Aorta (tissue), 5 donors: ENCODE measurements at regions not wholly inside any gene's neighbourhood (a gene's known extent, or its start where the extent isn't known, plus 50 kb on each side); places are given as distances from the start of the nearest gene placed in this dataset.

Source experiments
- ATAC-seq: fragments of 200-7000 bp; cut with Tn5 transposase; one replicate; pipeline ENCODE4 v1.9.1; 2022; ENCODE audit warnings: moderate library complexity; ENCODE audit not compliant: low FRiP score
- DNase-seq, 2 donors: peaks; one replicate each; pipeline ENCODE4 v3.0.0-alpha.2; 2020
- H3K27ac ChIP-seq, 2 donors: one replicate each; pipeline ENCODE4 v1.5.1; 2013; ENCODE audit warnings: low read length in 2 of 2, mild to moderate bottlenecking in 2 of 2, moderate library complexity in 2 of 2, control low read depth in 1 of 2, inconsistent platforms in 1 of 2, low read depth in 1 of 2
- H3K27me3 ChIP-seq, 2 donors: one replicate each; pipeline ENCODE4 v1.6.1; 2013; ENCODE audit warnings: control low read depth in 1 of 2, low read length in 1 of 2, mild to moderate bottlenecking in 1 of 2, moderate library complexity in 1 of 2; ENCODE audit not compliant: insufficient read depth in 2 of 2, control insufficient read depth in 1 of 2
- H3K36me3 ChIP-seq, 2 donors: one replicate each; pipeline ENCODE4 v1.6.1; 2013; ENCODE audit warnings: control low read depth in 1 of 2, low read length in 1 of 2, mild to moderate bottlenecking in 1 of 2; ENCODE audit not compliant: insufficient read depth in 2 of 2, control insufficient read depth in 1 of 2
- H3K4me1 ChIP-seq, 2 donors: one replicate each; pipeline ENCODE4 v1.6.1; 2013; ENCODE audit warnings: low read length in 2 of 2, control low read depth in 1 of 2, mild to moderate bottlenecking in 1 of 2, moderate library complexity in 1 of 2; ENCODE audit not compliant: insufficient read depth in 2 of 2, control insufficient read depth in 1 of 2
- H3K4me3 ChIP-seq, 2 donors: one replicate each; pipeline ENCODE4 v1.5.1; 2013; ENCODE audit warnings: low read length in 2 of 2, control low read depth in 1 of 2, mild to moderate bottlenecking in 1 of 2
- H3K9me3 ChIP-seq: one replicate; pipeline ENCODE4 v1.6.1; 2013; ENCODE audit warnings: mild to moderate bottlenecking, low read length; ENCODE audit not compliant: control insufficient read depth
- whole genome bisulfite sequencing, 2 donors: extraction: QIAGEN DNeasy Blood & Tissue Kit; methylation state at CpG; one replicate each; pipeline ENCODE4 v1.1.7; 2013; 5-methylcytosine and 5-hydroxymethylcytosine counted together
- intact Hi-C, 2 donors: fragments of 100-400 bp; cut with DNase I; formaldehyde crosslinking; loops; one replicate each; pipeline versions ENCODE4 v1.14.2 to v1.15.0; 2022
- donor health status: healthy with polysubstance abuse.
- donor health status: Bipolar disorder and iron deficiency.
- donor health status: DM: no; HTN: no; CAD: no.
- donor health status: DM: no; HTN: no; CAD: no.
- donor health status: DM: yes; HTN: yes; CAD: no.

DNA sequence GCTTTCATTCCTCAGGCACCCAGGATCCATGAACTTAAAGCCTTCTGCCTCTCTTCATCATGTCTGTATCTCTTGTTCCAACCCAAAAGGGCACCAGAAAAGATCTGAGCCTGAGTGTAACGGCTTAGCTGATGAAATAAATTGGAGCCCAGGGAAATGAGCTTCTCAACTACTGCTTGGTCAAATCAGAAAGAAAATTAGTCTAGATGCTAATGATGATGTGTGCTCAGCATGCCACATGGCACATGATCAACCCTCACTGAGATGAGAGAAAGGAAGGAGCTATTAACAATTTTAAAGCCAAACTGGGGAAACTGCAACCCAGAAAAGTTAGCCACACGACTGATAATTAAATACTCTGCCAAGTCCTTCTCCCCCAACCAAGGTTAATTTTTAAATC lies 325.7 kb downstream of the CNTN3 start:
- Histone ChIP-seq H3K36me3 (peaks cover 2 to 6% of the 10 kb centered on the region in 2 donors), H3K4me3 (no peak overlapping the region), H3K27ac (no peak overlapping the region), H3K9me3 (no peaks in the 10 kb centered on the region), H3K4me1 (no peaks in the 10 kb centered on the region), H3K27me3 (no peaks in the 10 kb centered on the region)
- 69 to 75% methylated on average over 2 of the region's 2 CpGs for WGBS, 2 donors
- ATAC-seq (no peak), DNase-seq (no peak)
- intact Hi-C loops, result no loop called here

DNA sequence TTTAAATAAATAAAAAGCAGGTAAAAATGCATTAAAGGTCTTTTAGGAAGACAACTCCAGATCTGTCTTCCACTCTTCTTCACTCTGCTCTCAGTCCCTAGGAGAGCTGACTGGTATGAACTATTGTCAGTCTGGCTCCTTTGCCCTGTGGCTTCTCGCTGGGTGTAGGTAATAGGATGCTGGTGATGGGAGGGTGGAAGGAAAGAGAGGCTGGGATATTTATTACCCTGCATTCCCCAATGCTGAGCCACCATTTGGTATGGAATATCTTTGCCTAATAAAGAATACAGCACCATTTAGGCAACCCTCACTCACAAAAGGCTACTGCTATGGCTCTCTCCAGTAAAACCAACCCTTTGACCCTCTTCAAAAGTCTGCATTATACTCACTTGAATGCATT lies 326.9 kb downstream of the CNTN3 start:
- DNase-seq, result no peak
- no peak overlapping the region for H3K4me3 ChIP-seq
- peaks cover 2 to 5% of the 10 kb centered on the region in 2 donors for H3K36me3 ChIP-seq
- no peaks in the 10 kb centered on the region for H3K4me1 ChIP-seq
- no peaks in the 10 kb centered on the region for H3K9me3 ChIP-seq
- WGBS, 2 donors, result 91 to 94% methylated on average over 1 of the region's 1 CpG
- no peaks in the 10 kb centered on the region for H3K27me3 ChIP-seq
- peak; percentile 29 for ATAC-seq
- intact Hi-C loops, result no loop called here
- H3K27ac ChIP-seq, result no peak overlapping the region

DNA sequence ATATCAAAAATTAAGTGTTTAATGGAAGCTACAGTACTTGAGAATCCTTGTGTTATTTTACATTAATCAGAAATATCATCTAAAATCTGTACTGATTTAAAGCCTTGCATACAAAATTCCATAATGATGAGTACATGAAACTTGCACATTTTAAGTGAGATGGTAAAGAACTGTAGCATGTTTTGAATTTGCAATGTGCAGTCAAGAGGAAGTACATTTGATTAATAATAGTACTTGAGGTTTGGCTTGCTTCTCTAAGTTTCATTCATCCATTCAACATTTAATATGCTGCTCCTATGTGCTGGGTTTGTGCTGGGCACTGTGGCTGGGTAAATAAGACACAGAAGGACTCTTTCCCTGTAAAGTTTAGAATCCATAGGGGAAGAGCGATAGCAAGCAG lies 332.3 kb downstream of the CNTN3 start:
- Histone ChIP-seq H3K36me3 (peaks cover 0 to 5% of the 10 kb centered on the region in 2 donors), H3K9me3 (peaks cover 2% of the 10 kb centered on the region), H3K27ac (no peak overlapping the region), H3K27me3 (no peaks in the 10 kb centered on the region), H3K4me3 (no peak overlapping the region), H3K4me1 (no peaks in the 10 kb centered on the region)
- intact Hi-C loops, result no loop called here
- DNase-seq (no peak), ATAC-seq (no peak)
- 97% methylated on average over 1 of the region's 1 CpG for WGBS, 2 donors

DNA sequence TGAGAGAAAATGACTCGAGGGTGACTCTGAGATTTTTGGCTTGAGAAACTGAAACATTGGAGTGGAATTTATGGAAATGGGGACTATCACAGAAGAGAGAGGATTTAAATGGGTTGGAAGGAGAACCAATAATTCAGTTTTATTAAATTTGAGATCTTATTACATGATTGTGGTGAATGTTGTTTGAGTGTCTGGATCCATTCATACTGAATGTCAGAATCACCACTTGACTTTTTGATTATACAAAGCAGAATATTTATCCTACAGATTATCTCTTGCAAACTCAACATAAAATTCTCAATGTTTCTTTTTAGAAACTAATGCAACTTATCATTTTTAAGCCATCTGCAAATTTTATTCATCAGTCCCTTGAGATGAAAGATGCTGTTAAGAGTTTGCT lies 332.8 kb downstream of the CNTN3 start:
- ATAC-seq (no peak), DNase-seq (no peak)
- Histone ChIP-seq H3K27ac (no peak overlapping the region), H3K4me3 (no peak overlapping the region), H3K4me1 (no peaks in the 10 kb centered on the region), H3K9me3 (peaks cover 2% of the 10 kb centered on the region), H3K36me3 (peaks cover 0 to 5% of the 10 kb centered on the region in 2 donors), H3K27me3 (no peaks in the 10 kb centered on the region)
- intact Hi-C loops, result no loop called here
- whole genome bisulfite sequencing, 2 donors, result 48 to 58% methylated on average over 1 of the region's 1 CpG

DNA sequence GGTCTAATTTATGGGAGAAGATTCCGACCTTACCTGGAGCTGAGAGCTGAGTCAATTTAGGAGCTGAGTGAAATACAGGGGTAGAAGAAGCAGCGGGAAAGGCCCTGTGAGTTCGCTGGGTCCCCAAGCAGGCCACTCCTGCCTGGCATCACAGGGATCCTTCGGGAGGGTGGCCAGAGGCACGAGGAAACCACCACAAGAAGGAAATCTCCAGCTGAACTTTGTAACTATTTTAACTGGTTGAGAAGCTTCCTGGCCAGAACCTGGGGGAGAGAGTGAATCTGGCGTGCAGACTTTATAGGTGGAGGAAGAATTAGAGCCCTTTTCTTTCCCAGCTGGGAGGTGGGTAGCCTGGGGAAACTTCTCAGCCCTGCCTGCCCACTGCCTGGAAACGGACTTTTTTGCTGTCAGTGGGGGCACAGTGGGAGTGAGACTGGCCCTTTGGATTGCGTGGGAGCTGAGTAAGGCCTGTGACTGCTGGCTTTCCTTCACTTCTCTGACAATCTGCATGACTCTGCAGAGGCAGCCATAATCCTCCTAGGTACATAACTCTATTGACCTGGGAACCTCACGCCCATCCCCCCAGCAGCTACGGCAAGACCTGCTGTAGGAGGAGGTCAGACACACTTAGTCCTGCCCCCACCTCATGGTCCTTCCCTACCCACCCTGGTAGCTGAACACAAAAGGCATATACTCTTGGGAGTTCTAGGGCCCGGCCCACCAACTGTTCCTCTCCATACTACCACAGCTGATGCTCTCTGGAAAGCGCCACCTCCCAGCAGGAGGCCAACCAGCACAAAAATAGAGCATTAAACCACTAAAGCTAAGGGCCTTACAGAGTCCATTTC lies 340.7 kb downstream of the CNTN3 start:
- WGBS, 2 donors, result 69 to 80% methylated on average over 12 of the region's 12 CpGs
- Histone ChIP-seq H3K4me1 (peaks cover 0 to 2% of the 10 kb centered on the region in 2 donors), H3K27ac (peak overlapping the region in 1 of 2 donors; percentile 15), H3K4me3 (no peak overlapping the region), H3K27me3 (no peaks in the 10 kb centered on the region), H3K9me3 (no peaks in the 10 kb centered on the region), H3K36me3 (no peaks in the 10 kb centered on the region)
- intact Hi-C loops, result loop anchor here in 1 of 2 donors (5.0 kb wide), 1 partner anchor 354 kb away; no protein-coding TSS in a partner anchor
- ATAC-seq (no peak), DNase-seq (no peak)

DNA sequence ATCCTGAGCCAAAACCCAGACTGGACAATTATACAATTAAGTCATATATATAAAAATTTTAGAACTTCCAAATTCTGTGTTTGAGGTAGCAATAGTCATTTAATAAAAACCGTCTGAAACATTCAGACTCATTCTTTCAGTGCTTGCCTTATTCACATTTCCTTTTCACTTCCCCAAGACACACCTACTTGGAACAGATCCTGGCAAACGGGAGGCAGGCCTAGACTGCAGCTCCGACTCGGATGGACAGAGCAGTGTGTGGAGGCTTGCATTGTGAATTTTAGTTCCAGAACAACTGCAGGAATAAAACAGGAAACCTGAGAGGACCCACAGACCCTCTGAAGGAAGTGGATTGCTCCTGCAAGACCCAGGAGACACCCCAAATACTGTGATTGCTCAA lies 341.4 kb downstream of the CNTN3 start:
- H3K9me3 ChIP-seq, result no peaks in the 10 kb centered on the region
- ATAC-seq (no peak), DNase-seq (peak in 1 of 2 donors; percentile 45)
- H3K27ac ChIP-seq, result no peak overlapping the region
- H3K36me3 ChIP-seq, result no peaks in the 10 kb centered on the region
- peaks cover 0 to 2% of the 10 kb centered on the region in 2 donors for H3K4me1 ChIP-seq
- H3K4me3 ChIP-seq, result no peak overlapping the region
- H3K27me3 ChIP-seq, result no peaks in the 10 kb centered on the region
- 2 to 4% methylated on average over 4 of the region's 4 CpGs for WGBS, 2 donors
- intact Hi-C loops, result loop anchor here in 1 of 2 donors (5.0 kb wide), 1 partner anchor 354 kb away; no protein-coding TSS in a partner anchor

DNA sequence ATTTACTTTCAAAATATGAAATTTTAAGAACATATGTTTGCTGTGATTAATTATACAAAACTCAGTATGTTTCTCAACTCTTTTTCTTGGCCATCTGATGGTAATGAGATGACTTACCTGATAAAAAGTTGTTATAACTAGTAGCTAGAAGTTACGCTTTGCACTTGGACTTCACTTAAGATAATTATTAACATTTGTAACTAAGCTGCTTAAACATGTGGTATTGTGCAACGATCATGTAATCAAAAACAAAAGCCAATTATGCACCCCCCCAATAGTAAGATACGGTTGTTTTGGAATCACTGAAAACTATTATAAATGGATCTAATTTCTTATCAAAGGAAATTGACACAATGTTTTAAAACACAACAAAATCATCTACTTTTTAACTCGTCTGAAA lies 342.9 kb downstream of the CNTN3 start:
- peaks cover 0 to 2% of the 10 kb centered on the region in 2 donors for H3K4me1 ChIP-seq
- H3K36me3 ChIP-seq, result no peaks in the 10 kb centered on the region
- H3K9me3 ChIP-seq, result no peaks in the 10 kb centered on the region
- H3K27me3 ChIP-seq, result no peaks in the 10 kb centered on the region
- ATAC-seq (no peak), DNase-seq (no peak)
- H3K27ac ChIP-seq, result no peak overlapping the region
- no peak overlapping the region for H3K4me3 ChIP-seq
- intact Hi-C loops, result loop anchor here in 1 of 2 donors (5.0 kb wide), 1 partner anchor 356 kb away; no protein-coding TSS in a partner anchor
- WGBS, 2 donors, result 94 to 97% methylated on average over 4 of the region's 4 CpGs

DNA sequence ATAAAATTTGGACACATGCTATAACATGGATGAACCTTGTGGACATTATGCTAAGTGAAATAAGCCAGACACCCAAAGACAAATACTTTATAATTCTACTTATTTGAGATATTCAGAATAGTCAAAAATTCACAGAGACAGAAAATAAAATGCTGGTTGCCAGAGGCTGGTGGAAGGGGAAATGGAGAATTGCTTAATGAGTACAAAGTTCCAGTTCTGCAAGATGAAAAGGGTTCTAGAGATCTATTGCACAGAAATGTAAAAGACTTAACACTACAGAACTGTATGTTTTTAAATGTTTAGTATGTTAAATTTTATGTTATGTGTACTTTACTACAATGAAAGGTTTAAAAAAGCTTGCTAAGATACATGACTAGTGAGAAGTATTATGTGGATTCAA lies 344.8 kb downstream of the CNTN3 start:
- H3K27ac ChIP-seq, result no peak overlapping the region
- H3K36me3 ChIP-seq, result no peaks in the 10 kb centered on the region
- intact Hi-C loops, result loop anchor here (5.0 kb wide), 2 partner anchors 358 to 363 kb away; no protein-coding TSS in a partner anchor
- DNase-seq (no peak), ATAC-seq (no peak)
- no peaks in the 10 kb centered on the region for H3K9me3 ChIP-seq
- H3K4me1 ChIP-seq, result peaks cover 0 to 2% of the 10 kb centered on the region in 2 donors
- no peaks in the 10 kb centered on the region for H3K27me3 ChIP-seq
- H3K4me3 ChIP-seq, result no peak overlapping the region

DNA sequence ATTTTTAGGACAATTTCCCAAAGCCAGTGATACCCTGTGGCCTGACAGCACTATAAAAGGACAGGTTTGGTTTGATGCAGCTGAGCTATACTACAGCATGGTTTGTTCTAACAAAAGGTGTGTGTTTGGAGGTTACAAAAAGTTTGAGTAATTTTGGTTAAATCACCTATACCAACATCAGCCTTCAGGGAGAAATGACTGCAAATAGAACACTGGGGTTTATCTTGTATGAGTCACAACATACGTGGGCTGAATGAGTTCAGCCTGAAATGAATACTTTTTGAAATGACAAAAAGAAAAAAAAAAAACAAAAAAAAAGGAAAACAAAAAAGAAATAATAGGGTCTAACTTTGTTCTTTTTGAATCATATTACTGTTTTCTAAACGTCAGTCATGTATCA lies 345.7 kb downstream of the CNTN3 start:
- 27 to 43% methylated on average over 2 of the region's 2 CpGs for WGBS, 2 donors

More for the DNA sequence above, 345.7 kb downstream of the CNTN3 start:
- Histone ChIP-seq H3K27ac (no peak overlapping the region), H3K27me3 (no peaks in the 10 kb centered on the region), H3K4me3 (no peak overlapping the region), H3K36me3 (no peaks in the 10 kb centered on the region), H3K4me1 (peaks cover 0 to 2% of the 10 kb centered on the region in 2 donors), H3K9me3 (no peaks in the 10 kb centered on the region)
- ATAC-seq (no peak), DNase-seq (no peak)
- intact Hi-C loops, result loop anchor here in 1 of 2 donors (5.0 kb wide), 1 partner anchor 364 kb away; no protein-coding TSS in a partner anchor
